ENCODE measurements at regions not wholly inside any gene's neighbourhood (a gene's known extent, or its start where the extent isn't known, plus 50 kb on each side); places are given as distances from the start of the nearest gene placed in this dataset.
"Not testable (repeated sequence)": the region's sequence is repeated elsewhere in the genome, so short reads cannot be mapped to it uniquely, and the experiment has no call there.

DNA sequence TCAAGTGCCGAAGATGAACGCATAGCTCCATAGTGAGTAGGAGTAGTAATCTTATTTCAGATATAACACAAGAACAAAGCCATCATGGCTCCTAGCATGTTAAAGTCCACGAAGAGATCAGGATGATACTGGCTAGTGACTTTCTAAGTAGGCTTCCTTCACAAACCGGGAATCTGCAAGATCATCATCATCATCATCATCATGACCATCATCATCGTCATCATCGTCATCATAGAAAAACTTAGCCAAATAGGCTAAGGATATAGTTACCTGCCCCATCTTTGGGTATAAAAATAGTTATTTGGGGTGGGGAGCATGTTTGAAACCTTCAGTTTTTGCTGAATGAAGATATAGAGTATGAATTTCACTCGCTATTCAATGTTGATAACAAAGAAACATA, 57.9 kb downstream of the PYDC2 start:
- ATAC-seq = no peak
- DNase-seq (ENCODE audit: low spot score) = no peak

DNA sequence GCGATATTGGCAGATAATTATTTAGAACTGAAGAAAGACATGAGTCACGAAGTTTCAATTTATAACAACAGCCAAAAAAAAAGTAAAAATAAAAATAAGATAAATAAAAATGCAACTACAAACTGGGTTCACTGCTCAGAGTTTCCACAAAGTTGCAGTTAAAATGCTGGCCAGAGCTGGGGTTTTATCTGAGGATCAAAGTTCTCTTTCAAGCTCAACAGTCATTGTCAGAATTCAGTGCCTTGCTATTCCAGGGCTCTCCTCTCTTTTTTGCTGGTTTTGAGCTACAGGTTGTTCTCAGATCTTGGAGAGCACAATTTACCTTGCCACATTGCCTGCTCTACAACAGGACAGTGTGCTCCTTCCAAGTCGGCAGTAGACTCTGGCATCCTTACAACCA, 60.1 kb downstream of the PYDC2 start:
- DNase-seq (ENCODE audit: low spot score) (no peak), ATAC-seq (peak; percentile 73)

DNA sequence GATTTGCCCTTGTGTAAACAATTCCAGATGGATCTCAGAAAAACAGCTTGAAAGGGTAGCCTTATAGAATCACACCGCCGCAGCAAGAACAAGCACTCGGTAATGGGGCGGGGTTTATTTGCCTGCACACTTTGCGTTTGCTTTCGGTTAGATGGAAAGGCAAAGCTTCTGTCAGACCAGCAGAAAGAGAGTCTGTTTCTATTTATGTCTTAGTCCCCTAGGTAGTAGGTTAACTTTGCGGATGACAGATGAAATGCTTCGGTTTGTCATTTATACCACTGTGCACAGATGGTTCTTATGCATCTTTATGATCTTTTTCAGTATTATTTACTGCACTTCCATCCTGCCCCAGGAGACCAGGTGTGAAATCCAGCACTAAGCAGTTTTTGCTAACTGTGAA, 62.2 kb downstream of the PYDC2 start:
- no peak for ATAC-seq
- DNase-seq (ENCODE audit: low spot score) = no peak

DNA sequence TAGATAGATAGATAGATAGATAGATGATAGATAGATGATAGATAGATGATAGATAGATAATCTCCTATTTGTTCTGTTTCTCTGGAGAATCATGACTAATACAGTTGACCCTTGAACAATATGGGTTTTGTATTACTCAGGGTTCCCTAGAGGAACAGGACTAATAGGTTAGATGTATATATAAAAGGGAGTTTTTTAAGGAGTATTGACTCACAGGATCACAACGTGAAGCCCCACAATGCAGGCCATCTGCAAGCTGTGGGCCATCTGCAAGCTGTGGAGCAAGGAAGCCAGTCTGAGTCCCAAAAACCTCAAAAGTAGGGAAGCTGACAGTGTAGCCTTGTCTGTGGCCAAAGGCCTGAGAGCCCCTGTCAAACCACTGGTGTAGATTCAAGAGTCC, 67.6 kb downstream of the PYDC2 start:
- ATAC-seq = no peak
- no peak for DNase-seq (ENCODE audit: low spot score)

DNA sequence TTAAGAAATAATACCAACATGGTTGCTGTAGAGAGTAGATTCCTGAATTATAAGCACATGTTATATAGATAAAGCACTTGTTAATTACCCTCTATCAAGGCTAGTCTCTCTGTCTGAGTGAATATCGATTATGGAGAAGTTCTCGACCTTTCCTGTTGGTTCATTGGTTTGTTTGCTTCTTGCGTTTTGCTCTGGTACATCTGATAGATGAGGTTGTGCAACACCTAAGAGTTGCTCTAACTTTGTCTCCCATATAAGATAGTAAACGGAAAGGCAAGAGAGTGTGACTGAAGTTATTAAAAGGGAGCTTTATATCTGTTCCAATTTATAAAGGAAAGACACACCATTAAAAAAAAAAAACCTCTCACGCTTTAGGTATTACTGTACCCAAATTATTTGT, 69.0 kb downstream of the PYDC2 start:
- ATAC-seq (peak; percentile 43), DNase-seq (ENCODE audit: low spot score) (no peak)

DNA sequence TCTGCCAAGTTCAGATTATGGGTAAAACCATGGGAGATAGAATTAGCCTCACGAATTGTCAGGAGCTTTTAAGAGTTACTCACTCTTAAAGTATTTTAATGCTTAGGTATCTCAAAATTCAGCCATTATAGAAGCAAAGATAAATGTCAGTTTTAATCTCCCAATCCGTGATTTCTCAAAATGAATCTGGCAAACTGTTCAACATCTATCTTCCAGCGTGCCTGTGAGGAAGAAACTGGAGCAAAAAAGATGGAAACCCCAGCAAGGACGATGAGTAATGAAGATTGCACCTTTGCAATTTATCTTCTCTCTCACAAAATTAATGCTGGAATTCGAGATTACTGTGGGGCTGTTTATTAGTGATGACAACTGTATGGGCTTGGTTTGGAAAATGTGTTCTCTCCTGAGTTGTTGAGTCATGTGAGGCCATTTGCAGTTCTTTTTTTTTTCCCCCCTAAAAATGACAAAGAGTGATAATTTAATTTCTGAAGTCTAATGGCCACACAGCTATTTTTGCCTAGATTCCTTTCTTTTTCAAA, 70.5 kb downstream of the PYDC2 start:
- DNase-seq (ENCODE audit: low spot score) (no peak), ATAC-seq (no peak)

DNA sequence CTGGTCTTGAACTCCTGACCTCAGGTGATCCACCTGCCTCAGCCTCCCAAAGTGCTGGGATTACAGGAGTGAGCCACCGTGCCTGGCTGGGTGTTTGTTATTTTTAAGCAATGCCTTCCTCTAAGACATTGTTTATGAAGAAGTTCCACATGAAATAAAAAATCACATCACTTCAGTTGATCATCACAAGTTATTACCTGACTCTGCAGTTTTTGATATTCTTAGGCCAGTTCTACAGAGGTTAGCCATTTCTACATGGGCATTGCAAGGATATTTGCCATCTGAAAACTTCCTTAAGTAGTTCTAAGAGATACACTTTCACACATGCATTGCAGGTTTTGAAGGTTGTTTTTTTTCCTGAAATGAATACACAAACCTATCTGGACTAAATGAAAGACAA, 82.1 kb downstream of the PYDC2 start:
- DNase-seq (ENCODE audit: low spot score) (no peak), ATAC-seq (no peak)

DNA sequence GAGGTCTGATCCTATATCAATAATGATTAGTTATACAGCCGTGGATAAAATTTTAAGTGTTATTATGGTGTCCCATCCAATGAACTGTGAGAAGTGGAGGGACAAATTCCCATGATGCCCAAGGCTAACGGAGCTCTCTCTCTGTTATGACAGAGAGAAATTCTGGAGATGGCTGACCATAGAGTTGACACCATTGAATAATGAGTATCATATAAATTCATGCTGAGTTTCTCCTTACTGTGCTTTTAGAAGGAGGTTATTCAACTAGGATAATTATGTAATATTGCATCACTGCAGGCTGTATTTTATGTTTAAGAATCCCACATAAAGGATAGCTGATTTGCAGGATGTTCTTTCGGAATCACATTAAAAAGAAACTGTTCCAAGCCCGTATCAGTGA, 82.9 kb downstream of the PYDC2 start:
- DNase-seq (ENCODE audit: low spot score) = no peak
- no peak for ATAC-seq

DNA sequence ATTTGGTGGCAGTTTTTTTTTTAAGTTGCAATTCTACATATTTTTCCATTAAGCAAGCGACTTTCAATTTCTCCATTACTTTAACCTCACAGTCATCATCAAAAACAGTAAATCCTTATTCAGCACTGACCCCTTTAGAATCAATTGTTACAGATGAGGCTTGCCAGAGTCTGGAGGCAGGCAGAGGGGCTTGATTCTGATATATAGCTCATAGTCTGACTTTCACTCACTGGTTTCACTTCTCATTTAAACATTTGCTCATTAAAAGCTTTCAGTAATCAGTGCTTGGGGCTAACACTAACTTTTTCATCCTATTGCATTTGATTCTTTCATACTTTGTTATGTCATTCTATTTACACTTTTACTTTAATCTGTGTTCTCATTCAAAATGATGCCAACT, 88.4 kb downstream of the PYDC2 start:
- no peak for ATAC-seq
- no peak for DNase-seq (ENCODE audit: low spot score)

DNA sequence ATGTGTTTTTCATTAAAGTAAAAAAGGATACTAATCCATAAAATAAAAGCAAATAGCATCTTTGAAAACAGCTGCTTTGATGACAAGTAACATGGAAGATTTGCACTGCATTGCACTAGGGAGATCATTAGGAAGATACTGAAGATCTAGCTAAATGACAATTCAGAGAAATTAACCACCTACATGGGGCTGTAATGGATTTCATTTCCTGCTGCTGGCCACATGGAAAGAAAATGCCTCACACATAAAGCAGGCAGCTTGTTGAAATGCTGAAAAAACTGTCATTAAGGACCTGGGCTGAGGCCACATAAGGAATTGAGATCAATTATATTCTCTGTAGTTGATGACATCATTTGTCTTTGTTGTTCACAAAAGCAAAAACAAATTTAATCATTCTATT, 94.1 kb downstream of the PYDC2 start:
- DNase-seq (ENCODE audit: low spot score) (no peak), ATAC-seq (no peak)

DNA sequence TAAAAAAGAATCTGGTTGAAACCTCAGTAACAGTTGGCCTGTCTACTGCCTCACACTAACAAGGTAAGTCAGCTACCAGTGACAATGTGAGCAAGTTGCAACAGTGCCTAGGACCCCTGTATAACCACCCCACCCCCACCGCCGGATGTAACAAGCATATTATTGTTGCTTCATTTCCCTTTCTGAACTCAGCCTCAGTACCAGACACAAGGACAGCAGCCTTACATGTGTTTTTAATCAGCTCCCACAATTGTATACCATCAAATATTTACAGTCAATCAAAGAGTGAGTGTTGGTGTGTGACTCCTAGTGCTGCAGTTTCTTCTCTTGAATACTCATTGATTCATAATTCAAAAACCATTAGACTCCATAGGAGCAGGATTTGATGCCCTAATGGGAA, 96.4 kb downstream of the PYDC2 start:
- ATAC-seq = no peak
- DNase-seq (ENCODE audit: low spot score) = no peak

DNA sequence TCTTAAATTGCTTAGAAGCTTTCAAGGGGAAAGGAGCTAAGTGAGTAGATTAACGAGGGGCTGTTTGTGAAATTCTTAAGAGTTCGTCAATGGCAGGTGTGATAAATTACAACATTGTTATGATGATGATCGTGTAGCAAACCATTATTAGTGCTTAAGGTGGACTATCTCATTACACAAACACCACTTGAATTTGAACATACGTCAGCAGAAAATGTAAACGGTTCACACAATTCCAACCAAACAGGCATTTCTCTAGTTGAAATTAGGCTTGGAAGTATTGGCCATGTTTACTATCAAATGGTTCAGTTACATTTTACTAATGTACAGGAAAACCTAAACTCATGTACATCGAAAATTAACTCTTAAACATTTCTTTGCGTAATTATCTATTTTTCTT, 102.8 kb downstream of the PYDC2 start:
- no peak for DNase-seq (ENCODE audit: low spot score)
- ATAC-seq = no peak

DNA sequence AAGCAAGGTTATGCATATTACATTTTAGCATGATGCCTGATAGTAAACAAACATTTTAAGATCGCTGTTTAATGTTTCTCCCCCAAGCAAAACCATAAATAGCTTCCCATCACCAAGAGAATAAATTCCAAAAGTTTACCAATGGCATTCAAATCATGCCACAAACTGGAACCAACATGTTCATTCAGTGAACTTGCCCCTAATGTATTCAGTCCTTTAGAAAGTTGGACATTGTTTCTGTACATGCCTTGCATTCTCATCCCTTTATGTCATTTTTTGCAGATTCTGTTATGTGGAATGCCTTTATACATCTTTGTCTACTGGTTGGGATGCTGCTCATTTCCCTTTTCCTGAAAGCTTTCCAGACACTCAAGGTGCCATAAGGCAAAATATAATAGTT, 105.5 kb downstream of the PYDC2 start:
- no peak for ATAC-seq
- no peak for DNase-seq (ENCODE audit: low spot score)

DNA sequence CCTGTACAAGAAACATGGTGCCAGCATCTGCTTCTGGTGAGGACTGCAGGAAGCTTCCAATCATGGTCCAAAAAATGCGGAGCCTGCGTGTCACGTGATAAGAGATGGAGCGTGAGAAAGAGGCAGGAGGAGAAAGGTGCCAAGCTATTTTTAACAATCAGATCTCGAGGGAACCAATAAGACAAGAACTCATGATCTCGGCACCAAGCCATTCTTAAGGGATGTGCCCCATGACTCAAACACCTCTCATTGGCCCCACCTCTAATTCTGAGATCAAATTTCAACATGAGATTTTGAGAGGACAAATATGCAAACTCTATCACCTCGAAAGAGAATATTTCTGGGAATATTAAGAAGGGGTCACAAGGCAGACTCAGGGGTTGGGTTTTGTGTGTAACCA, 107.2 kb downstream of the PYDC2 start:
- no peak for DNase-seq (ENCODE audit: low spot score)
- ATAC-seq = no peak

DNA sequence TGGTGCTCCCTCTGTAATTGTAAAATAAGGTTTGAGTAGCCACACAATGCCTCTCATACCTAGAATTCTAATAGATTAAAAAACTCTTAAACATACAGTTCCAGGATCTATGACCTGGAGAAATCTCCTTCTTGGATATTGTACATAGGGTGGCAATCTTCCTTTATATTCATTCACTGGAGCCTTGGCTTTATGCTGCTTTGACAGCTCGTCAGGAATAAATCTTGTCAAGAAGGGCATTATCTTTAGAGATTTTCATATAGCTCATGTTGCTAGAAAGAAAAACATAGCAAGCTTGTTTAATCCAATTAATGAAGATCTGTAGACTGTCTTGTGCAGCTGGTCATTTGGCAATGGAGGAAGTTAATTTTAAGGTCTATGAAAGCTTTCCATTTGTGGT, 131.1 kb downstream of the PYDC2 start:
- ATAC-seq = no peak
- DNase-seq (ENCODE audit: low spot score) = no peak

DNA sequence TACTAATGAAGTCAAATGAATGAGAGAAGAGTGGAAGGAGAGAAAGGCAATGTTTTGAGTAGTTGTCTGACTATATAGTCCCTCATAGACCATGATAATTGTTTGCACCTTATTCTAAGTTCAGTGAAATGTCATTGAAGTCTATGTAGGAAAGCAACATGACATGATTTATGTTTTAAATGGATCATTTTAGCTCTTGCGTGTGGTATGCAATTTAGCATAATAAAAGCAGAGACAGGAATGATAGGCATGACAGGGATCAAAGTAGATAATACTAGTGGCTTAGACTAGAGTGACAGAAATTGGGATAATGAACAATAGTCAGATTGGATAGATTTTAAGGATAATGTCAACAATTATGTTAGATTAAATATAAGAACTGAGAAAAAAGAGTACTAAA, 132.5 kb downstream of the PYDC2 start:
- DNase-seq (ENCODE audit: low spot score) (no peak), ATAC-seq (no peak)

DNA sequence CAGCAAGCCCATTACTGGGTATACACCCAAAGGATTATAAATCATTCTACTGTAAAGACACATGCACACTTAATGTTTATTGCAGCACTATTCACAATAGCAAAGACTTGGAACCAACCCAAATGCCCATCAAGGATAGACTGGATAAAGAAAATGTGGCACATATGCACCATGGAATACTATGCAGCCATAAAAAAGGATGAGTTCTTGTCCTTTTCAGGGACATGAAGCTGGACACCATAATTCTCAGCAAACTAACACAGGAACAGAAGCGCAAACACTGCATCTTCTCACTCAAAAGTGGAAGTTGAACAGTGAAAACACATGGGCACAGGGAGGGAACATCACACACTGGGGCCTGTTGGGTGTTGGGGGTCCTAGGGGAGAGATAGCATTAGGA, 154.5 kb downstream of the PYDC2 start:
- not testable (repeated sequence) for ATAC-seq; DNase-seq (ENCODE audit: low spot score)

DNA sequence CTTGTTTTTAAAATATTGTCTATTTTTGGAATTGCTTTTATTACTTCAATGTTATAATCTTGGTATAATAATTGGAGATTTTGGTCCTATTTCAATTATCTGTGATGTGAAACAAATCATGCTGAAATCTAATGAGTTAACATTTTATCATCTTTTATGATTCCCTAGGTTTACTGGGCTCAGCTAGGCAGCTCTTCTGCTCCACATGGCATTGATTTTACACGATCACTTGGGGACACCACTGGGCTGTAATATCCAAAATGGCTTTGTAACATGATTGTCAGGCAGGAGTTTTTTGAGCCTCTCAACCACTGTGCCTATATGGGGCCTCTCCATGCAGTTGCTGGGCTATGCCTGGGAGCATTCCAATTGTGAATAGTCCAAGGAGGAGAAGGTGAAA, 163.3 kb downstream of the PYDC2 start:
- no peak for DNase-seq (ENCODE audit: low spot score)

DNA sequence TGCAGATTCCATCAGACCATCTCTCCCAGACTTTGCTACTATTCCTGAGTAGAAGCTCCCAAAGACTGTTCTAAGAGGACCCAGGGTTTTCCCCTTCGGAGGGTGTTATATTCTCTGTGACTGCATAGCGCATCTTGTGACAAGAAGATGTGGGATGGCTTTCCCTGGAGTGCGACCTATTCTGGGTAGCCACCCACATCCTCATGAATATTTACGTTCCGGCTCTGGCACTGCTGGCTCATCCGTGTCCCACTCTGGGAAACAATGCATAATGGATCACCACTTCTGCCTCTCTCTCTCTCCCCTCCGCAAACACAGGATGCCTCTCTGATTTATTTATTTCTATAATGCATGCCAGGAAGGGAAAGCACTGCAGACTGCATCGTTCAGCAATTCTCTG, 166.1 kb downstream of the PYDC2 start:
- no peak for ATAC-seq
- no peak for DNase-seq (ENCODE audit: low spot score)

More for the DNA sequence above, 163.3 kb downstream of the PYDC2 start:
- ATAC-seq = no peak

DNA sequence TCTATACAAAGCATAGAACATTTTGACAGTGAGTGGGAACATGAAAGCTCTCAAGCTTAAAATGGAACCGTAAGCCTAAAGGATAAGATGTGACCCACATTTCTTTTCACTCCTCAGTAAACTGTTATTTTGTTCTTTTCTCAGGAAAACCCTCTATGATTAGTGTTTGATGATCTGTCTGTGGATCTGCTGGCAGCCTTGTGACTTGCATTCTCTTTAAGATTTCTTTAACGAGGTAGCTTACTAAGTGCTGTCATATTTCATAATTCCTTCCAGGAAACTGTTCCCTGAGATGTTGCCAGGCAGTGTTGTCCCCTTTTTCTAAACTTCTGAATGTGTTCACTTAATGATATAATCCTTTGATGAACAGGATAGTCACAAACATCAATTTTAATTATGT, 167.6 kb downstream of the PYDC2 start:
- DNase-seq (ENCODE audit: low spot score) (no peak), ATAC-seq (no peak)

DNA sequence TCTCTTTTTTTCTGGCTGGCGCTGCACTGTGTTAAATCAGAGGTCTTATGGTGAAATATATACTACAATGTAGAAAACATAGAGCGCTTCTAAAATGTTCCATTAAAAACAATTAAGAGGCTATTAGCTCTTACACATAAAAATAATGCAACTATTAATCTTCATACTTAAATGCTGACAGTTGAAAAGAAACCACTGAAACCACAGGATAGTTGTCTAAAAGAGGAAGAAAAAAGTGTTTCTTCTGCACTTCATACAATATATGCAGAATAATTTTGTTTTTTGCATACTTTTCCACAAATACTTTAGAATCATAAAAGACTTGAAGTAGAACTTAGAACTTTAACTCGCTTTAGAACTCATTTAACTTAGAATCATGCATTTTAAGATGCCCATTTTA, 170.5 kb downstream of the PYDC2 start:
- DNase-seq (ENCODE audit: low spot score) (no peak), ATAC-seq (no peak)

DNA sequence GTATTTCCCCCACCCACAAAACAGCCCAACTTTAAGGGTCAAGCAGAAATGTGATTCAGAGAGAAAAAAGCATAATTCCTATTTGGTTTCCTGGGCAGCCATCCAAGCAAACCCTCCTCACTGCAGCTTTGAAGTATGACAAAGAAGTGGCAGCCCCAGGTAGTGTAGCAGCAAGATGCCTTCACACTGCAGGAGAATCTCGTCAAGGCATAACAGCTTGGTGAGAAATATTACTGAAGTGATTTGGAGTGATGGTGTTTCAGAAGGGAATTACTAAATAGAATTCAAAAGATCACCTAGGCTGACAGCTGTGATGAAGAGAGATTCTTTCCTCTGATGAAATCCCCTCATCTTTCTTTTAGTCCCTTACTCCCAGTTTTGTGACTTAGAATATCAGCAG, 173.9 kb downstream of the PYDC2 start:
- ATAC-seq (no peak), DNase-seq (ENCODE audit: low spot score) (no peak)

DNA sequence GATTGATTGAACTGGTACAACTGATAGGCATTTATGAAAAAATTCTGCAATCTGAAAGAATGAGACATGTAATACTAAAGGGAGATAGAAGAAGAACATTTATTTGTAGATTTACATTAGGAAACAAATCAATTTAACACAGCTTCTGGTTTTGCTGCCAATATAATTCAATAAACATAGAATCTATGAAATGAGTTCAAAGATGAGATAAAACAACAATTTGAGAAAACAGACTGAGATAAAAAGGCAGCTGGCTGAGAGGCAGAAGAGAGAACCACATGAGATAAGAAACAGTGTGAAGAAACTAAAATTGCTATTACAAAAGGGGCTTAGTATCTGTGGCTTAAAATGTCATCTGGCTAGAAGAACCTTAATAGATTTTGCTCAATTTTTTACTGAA, 176.6 kb downstream of the PYDC2 start:
- ATAC-seq = no peak

DNA sequence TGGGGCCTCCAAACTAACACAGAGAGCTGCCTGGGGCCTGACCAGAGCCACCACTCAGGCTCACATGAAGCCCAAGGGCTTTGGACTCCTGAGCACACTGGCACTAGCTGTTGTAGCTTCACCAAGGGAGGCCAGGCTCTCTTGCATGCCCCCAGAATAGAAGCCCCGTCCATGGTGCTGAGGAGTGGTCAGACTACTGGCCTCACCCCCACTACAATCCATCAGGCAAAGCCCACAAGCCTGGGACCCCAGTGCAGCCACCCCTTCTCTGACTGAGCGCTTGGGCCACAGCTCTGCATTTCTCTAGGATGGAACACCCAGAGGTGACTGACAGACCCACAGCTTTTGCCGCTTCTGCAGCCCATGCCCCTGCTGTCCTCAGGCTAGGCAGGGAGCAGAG, 180.8 kb downstream of the PYDC2 start:
- DNase-seq (ENCODE audit: low spot score) = no peak
- no peak for ATAC-seq

More for the DNA sequence above, 176.6 kb downstream of the PYDC2 start:
- DNase-seq (ENCODE audit: low spot score) = no peak
